HG03060 (cell line): ENCODE measurements at regions not wholly inside any gene's neighbourhood (a gene's known extent, or its start where the extent isn't known, plus 50 kb on each side); places are given as distances from the start of the nearest gene placed in this dataset.

Experiments used
- ATAC-seq: cut with Tn5 transposase; IDR thresholded peaks from one replicate; pipeline ENCODE4 v1.9.1; 2021; ENCODE audit warnings: low read depth, moderate number of reproducible peaks; ENCODE audit not compliant: unreplicated experiment

- no peak for ATAC-seq
Measured at GRCh38 chr5:39854771-39855410, 430.1 kb upstream of the DAB2 start.

- ATAC-seq, result no peak
Measured at GRCh38 chr5:39850291-39850690, 425.5 kb upstream of the DAB2 start.

- no peak for ATAC-seq
Measured at GRCh38 chr5:39846144-39846543, 421.4 kb upstream of the DAB2 start.

GRCh38 chr5:39843767-39844166, 419.0 kb upstream of the DAB2 start:
- no peak for ATAC-seq

GRCh38 chr5:39835371-39835770, 410.6 kb upstream of the DAB2 start:
- no peak for ATAC-seq

- no peak for ATAC-seq
Measured at GRCh38 chr5:39829441-39829840, 404.7 kb upstream of the DAB2 start.

GRCh38 chr5:39826051-39826450, 401.3 kb upstream of the DAB2 start:
- no peak for ATAC-seq

GRCh38 chr5:39825301-39825700, 400.5 kb upstream of the DAB2 start:
- ATAC-seq, result no peak

- ATAC-seq, result no peak
Measured at GRCh38 chr5:39822020-39822419, 397.2 kb upstream of the DAB2 start.

GRCh38 chr5:39816866-39817265, 392.1 kb upstream of the DAB2 start:
- ATAC-seq, result no peak

- no peak for ATAC-seq
Measured at GRCh38 chr5:39816156-39816845, 391.5 kb upstream of the DAB2 start.

- ATAC-seq, result no peak
Measured at GRCh38 chr5:39815711-39816110, 390.9 kb upstream of the DAB2 start.

GRCh38 chr5:39811381-39811780, 386.6 kb upstream of the DAB2 start:
- no peak for ATAC-seq

- no peak for ATAC-seq
Measured at GRCh38 chr5:39808656-39809055, 383.9 kb upstream of the DAB2 start.

GRCh38 chr5:39801306-39801705, 376.5 kb upstream of the DAB2 start:
- no peak for ATAC-seq

GRCh38 chr5:39800042-39800601, 375.3 kb upstream of the DAB2 start:
- no peak for ATAC-seq

- no peak for ATAC-seq
Measured at GRCh38 chr5:39799242-39799641, 374.5 kb upstream of the DAB2 start.

GRCh38 chr5:39794513-39795210, 369.9 kb upstream of the DAB2 start:
- no peak for ATAC-seq

- ATAC-seq, result no peak
Measured at GRCh38 chr5:39785410-39785809, 360.6 kb upstream of the DAB2 start.

- no peak for ATAC-seq
Measured at GRCh38 chr5:39783756-39784421, 359.1 kb upstream of the DAB2 start.

- ATAC-seq, result no peak
Measured at GRCh38 chr5:39780347-39780746, 355.6 kb upstream of the DAB2 start.
